AG10803 (cell line): ENCODE measurements at regions not wholly inside any gene's neighbourhood (a gene's known extent, or its start where the extent isn't known, plus 50 kb on each side); places are given as distances from the start of the nearest gene placed in this dataset.

Experiments
- DNase-seq: peaks from one replicate; pipeline ENCODE4 v3.0.0; 2010; ENCODE audit warnings: low read depth
- H3K4me3 ChIP-seq: 2 replicates; pipeline ENCODE4 v1.5.1; 2011; ENCODE audit warnings: mild to moderate bottlenecking, low read length, control low read depth
- CTCF ChIP-seq: conservative IDR thresholded peaks from 2 replicates; pipeline ENCODE4 v1.5.1; 2011; ENCODE audit warnings: mild to moderate bottlenecking, low read length, control low read depth, inconsistent platforms

- no peak for TF ChIP-seq CTCF
- DNase-seq, result no peak
- H3K4me3 ChIP-seq, result no peak overlapping the region
Observed at GRCh38 chr11:32318071-32319055, 117.0 kb downstream of the WT1 start.

GRCh38 chr11:32323814-32324130 is 111.6 kb downstream of the WT1 start:
- no peak for DNase-seq
- TF ChIP-seq CTCF, result no peak
- no peak overlapping the region for H3K4me3 ChIP-seq

DNA sequence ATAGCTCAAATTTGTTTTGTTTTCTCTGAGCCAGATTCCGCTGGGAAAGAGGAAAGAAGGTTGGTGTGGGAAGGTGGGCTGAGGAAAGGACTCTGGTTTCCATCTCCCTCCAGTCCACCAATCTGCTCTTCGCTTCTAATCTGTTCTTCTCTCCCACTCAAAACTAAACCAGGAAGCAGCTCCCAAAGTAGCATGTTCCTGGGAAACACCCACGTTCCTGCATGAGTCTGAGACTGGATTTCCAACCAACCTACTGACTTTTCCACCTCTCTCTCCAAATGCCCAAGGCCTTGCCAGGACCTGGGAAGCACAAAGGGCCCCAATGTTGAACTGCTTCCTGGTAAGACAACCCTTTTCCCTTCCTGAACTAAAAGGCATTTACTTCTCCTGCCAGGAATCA is 110.2 kb downstream of the WT1 start:
- no peak overlapping the region for H3K4me3 ChIP-seq
- TF ChIP-seq CTCF, result no peak
- no peak for DNase-seq

DNA sequence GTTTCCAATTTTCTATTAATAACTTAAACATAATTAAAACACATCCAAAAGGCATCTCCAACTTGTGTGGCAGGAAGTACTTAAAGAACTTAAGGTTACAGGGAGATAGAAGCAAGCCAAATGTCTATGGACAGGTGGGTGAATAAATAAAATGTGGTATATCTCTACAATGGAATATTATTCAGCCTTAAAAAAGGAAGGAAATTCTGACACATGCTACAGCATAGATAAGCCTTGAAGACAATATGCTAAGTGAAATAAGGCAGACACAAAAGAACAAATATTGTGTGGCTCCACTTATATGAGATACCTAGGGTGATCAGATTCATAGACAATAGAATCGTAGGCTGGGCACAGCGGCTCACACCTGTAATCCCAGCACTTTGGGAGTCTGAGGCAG is 109.6 kb downstream of the WT1 start:
- H3K4me3 ChIP-seq, result no peak overlapping the region
- TF ChIP-seq CTCF, result no peak
- no peak for DNase-seq

GRCh38 chr11:32326522-32326921 is 108.8 kb downstream of the WT1 start:
- TF ChIP-seq CTCF, result no peak
- peak; percentile 27 for DNase-seq
- H3K4me3 ChIP-seq, result no peak overlapping the region

- H3K4me3 ChIP-seq, result no peak overlapping the region
- no peak for TF ChIP-seq CTCF
- DNase-seq, result no peak
Observed at GRCh38 chr11:32328392-32328791, 106.9 kb downstream of the WT1 start.

DNA sequence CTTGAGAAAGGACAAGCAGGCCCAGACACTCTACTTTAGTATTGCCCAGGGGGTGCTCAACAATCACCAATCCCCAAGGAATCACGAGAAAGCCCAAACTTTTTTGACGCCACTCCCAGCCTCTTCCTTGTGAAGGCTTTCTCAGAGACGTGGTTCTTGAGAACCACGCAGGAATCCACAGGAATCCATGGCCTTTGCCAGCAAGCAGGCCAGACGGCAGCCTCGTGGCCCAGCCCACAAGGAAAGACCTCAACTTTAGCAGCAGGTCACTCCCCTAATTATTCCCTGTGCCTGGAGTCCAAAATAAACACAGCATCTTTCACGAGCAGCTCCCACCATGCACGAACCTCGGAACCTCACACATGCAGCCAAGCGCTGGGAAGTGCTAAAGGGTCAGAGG is 104.2 kb downstream of the WT1 start:
- DNase-seq, result peak; percentile 20
- H3K4me3 ChIP-seq, result no peak overlapping the region
- TF ChIP-seq CTCF, result no peak
